EH (cell line): ENCODE measurements at regions not wholly inside any gene's neighbourhood (a gene's known extent, or its start where the extent isn't known, plus 50 kb on each side); places are given as distances from the start of the nearest gene placed in this dataset.
A peak's percentile ranks its signal among the peaks of the same experiment; 100 is the strongest.

Source experiments
- DNase-seq: peaks from one replicate; pipeline ENCODE4 v3.0.0-alpha.2; 2015; ENCODE audit warnings: low read depth

GRCh38 chr6:146903451-146903850 is 300.8 kb upstream of the STXBP5 start:
- DNase-seq = no peak

GRCh38 chr6:146904596-146904995 is 299.6 kb upstream of the STXBP5 start:
- no peak for DNase-seq

- peak; percentile 90 for DNase-seq
Observed at GRCh38 chr6:146905181-146905704, 299.0 kb upstream of the STXBP5 start.

- no peak for DNase-seq
Observed at GRCh38 chr6:146908786-146909185, 295.4 kb upstream of the STXBP5 start.

- no peak for DNase-seq
Observed at GRCh38 chr6:146909376-146909775, 294.8 kb upstream of the STXBP5 start.

- DNase-seq = no peak
Observed at GRCh38 chr6:146909886-146910285, 294.3 kb upstream of the STXBP5 start.

- DNase-seq = no peak
Observed at GRCh38 chr6:146910611-146911010, 293.6 kb upstream of the STXBP5 start.

- DNase-seq = no peak
Observed at GRCh38 chr6:146911635-146912215, 292.5 kb upstream of the STXBP5 start.

- DNase-seq = peak; percentile 16
Observed at GRCh38 chr6:146912730-146913685, 291.2 kb upstream of the STXBP5 start.

- DNase-seq = peak; percentile 99
Observed at GRCh38 chr6:146913842-146914488, 290.3 kb upstream of the STXBP5 start.

- DNase-seq = peak; percentile 98
Observed at GRCh38 chr6:146914489-146915483, 289.4 kb upstream of the STXBP5 start.

- peak; percentile 76 for DNase-seq
Observed at GRCh38 chr6:146915671-146916127, 288.5 kb upstream of the STXBP5 start.

GRCh38 chr6:146916435-146917025 is 287.7 kb upstream of the STXBP5 start:
- DNase-seq = no peak

- DNase-seq = no peak
Observed at GRCh38 chr6:146917182-146917581, 287.0 kb upstream of the STXBP5 start.

GRCh38 chr6:146917979-146918378 is 286.2 kb upstream of the STXBP5 start:
- no peak for DNase-seq

- no peak for DNase-seq
Observed at GRCh38 chr6:146919017-146919416, 285.2 kb upstream of the STXBP5 start.

- DNase-seq = no peak
Observed at GRCh38 chr6:146923205-146923833, 280.9 kb upstream of the STXBP5 start.

- DNase-seq = no peak
Observed at GRCh38 chr6:146925846-146926245, 278.4 kb upstream of the STXBP5 start.

- no peak for DNase-seq
Observed at GRCh38 chr6:146928503-146928902, 275.7 kb upstream of the STXBP5 start.

GRCh38 chr6:146931214-146931613 is 273.0 kb upstream of the STXBP5 start:
- no peak for DNase-seq
